ENCODE measurements at regions not wholly inside any gene's neighbourhood (a gene's known extent, or its start where the extent isn't known, plus 50 kb on each side); places are given as distances from the start of the nearest gene placed in this dataset.
A peak's percentile ranks its signal among the peaks of the same experiment; 100 is the strongest.

DNA sequence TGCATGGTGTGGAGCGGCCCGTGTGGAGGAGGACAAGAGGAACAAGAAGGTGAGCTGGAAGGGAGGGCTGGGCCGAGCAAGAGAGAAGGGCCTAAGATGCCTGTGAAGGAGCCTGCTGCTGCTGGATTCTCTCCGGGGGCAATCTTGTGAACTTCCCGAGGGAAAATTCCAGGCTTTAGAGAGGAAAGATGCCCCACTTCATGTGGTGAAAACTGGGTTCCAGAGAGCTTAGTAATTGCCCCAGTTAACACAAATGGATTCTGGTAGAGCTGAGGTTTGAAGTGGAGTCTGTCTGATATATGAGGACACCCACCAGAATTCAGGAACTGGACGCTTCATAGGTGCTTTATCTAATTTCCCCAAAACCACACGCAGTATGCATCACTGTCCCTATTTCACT, 114.1 kb upstream of the ZMIZ1 start:
- H3K9me3 Mint-ChIP-seq, result no peaks in the 10 kb centered on the region
- H3K4me1 Mint-ChIP-seq, result no peaks in the 10 kb centered on the region
- H3K27me3 Mint-ChIP-seq, result no peaks in the 10 kb centered on the region
- no peaks in the 10 kb centered on the region for H3K36me3 Mint-ChIP-seq (ENCODE audit: low read depth)
- no peak for ATAC-seq (replicated peaks)
- no peak overlapping the region for H3K4me3 Mint-ChIP-seq
- no peak overlapping the region for H3K27ac Mint-ChIP-seq

DNA sequence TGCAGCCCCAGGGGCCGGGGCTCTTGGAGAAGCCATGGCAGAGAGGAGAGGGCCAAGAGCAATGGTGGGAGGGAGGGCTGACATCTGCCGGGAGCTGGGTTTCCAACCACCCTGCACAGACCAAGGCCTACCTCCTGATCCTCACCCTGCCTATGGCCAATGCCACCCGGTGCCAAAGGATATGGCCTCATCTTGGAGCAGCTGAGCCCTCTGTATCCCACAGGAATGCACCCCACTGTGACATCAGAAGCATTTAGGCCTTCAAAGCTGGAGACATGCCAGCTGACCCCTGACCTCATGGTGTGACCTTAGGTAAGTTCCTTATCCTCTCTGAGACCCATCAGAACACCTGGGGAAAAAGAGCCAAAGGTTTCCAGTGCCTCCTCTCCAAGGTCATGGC, 113.6 kb upstream of the ZMIZ1 start:
- Mint-ChIP-seq H3K36me3 (ENCODE audit: low read depth) (no peaks in the 10 kb centered on the region), H3K4me1 (no peaks in the 10 kb centered on the region), H3K9me3 (no peaks in the 10 kb centered on the region), H3K27ac (no peak overlapping the region), H3K4me3 (no peak overlapping the region), H3K27me3 (no peaks in the 10 kb centered on the region)
- ATAC-seq (replicated peaks), result no peak

DNA sequence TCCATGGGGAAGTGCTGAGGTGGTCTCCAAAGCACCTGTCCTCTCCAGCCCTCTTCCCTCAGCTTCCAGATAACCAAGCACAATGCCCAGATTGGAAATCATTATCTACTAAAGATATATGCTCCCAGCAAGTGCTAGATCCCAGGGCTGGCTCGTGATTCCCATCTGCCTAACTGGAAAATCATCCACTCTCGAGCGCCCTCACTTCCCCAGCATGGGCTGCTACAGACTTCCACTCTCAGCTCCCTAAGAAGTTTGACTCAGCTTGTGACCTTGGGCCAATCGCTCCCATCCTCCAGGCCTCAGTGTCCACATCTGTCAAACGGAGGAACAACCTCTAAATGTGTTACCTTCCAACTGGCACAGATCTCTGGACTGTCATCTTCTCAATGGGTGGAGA, 112.4 kb upstream of the ZMIZ1 start:
- no peaks in the 10 kb centered on the region for H3K4me1 Mint-ChIP-seq
- no peak for ATAC-seq (replicated peaks)
- no peak overlapping the region for H3K27ac Mint-ChIP-seq
- no peaks in the 10 kb centered on the region for H3K9me3 Mint-ChIP-seq
- H3K4me3 Mint-ChIP-seq, result no peak overlapping the region
- no peaks in the 10 kb centered on the region for H3K27me3 Mint-ChIP-seq
- no peaks in the 10 kb centered on the region for H3K36me3 Mint-ChIP-seq (ENCODE audit: low read depth)

DNA sequence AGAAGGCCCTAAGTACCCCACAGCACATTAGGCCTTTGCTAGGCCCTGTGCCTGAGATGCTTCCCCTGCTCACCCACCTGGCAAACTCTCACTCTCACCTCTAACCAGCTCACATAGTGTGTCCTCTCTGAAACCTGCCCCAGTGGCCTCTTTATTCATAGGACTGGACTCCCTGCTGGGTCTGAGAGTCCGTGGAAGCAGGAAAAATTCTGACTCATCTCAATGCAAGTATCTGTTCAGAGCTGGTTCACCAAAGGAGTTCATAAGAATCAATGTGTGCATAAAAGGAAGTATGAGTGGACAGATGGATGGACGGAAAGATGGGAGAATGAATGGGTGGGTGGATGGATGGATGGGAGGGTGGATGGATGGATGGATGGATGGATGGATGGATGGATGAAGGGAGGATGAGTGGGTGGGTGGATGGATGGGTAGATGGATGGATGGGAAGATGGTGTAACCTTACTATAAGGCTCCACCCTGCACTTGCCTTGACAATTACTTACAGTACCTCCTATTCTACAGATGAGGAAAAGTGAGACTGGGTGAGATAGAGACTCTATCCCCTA, 111.2 kb upstream of the ZMIZ1 start:
- H3K9me3 Mint-ChIP-seq, result no peaks in the 10 kb centered on the region
- H3K27me3 Mint-ChIP-seq, result no peaks in the 10 kb centered on the region
- H3K27ac Mint-ChIP-seq, result peak overlapping the region; percentile 82
- H3K4me3 Mint-ChIP-seq, result no peak overlapping the region
- H3K36me3 Mint-ChIP-seq (ENCODE audit: low read depth), result no peaks in the 10 kb centered on the region
- H3K4me1 Mint-ChIP-seq, result no peaks in the 10 kb centered on the region
- ATAC-seq (replicated peaks), result no peak

DNA sequence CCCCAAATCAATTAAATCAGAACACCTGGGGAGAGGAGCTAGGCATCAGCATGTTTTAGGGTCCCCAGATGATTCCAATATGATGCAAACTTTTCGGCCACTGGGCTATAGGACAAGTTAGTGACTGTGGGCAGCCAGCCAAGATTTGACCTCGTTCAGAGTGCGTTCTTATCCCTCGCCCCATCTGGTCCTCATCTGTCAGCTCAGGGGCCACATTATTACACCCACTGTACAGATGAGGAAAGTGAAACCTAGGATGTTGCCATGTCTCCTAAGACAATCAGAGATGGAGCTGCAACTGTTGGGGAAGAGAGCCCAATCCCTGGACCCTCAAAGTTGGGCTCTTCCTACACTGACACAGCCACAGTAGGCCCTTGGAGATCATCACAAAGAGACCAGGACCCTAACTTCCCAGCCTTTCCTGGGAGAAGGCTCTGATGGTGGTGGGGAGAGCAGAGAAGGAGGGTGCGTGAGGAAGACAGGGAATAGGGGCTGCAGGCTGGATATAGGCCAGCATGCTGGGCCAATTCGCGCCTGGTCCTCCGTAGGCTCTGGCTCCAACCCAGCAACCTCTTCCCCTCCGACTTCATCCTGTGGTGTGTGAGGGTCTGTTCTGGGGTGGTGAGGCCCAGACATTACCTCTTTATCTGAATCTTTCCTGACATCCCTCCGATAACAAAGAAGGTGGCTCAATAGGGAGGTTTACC, 109.4 kb upstream of the ZMIZ1 start:
- H3K36me3 Mint-ChIP-seq (ENCODE audit: low read depth), result no peaks in the 10 kb centered on the region
- no peak overlapping the region for H3K27ac Mint-ChIP-seq
- H3K4me3 Mint-ChIP-seq, result no peak overlapping the region
- no peaks in the 10 kb centered on the region for H3K27me3 Mint-ChIP-seq
- ATAC-seq (replicated peaks), result no peak
- no peaks in the 10 kb centered on the region for H3K4me1 Mint-ChIP-seq
- H3K9me3 Mint-ChIP-seq, result no peaks in the 10 kb centered on the region

DNA sequence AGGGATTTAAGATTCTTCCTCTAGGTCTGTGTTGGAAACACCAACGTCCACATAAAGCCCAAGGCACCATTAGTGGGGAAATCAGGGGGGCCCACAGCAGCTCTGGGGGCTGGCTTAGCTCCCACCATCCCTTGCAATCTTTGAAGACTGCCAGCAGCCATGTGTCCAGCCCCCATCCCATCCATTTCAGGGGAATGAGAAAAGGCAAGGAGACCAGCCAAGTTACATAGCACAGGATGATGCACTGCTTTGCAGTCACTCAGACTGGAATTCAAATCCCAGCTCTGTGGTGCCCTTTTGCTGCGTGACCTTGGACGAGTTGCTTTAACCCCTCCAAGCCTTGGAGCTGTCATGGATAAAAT, 108.9 kb upstream of the ZMIZ1 start:
- no peaks in the 10 kb centered on the region for H3K27me3 Mint-ChIP-seq
- H3K9me3 Mint-ChIP-seq, result no peaks in the 10 kb centered on the region
- H3K36me3 Mint-ChIP-seq (ENCODE audit: low read depth), result no peaks in the 10 kb centered on the region
- no peaks in the 10 kb centered on the region for H3K4me1 Mint-ChIP-seq
- H3K4me3 Mint-ChIP-seq, result no peak overlapping the region
- no peak overlapping the region for H3K27ac Mint-ChIP-seq
- no peak for ATAC-seq (replicated peaks)

DNA sequence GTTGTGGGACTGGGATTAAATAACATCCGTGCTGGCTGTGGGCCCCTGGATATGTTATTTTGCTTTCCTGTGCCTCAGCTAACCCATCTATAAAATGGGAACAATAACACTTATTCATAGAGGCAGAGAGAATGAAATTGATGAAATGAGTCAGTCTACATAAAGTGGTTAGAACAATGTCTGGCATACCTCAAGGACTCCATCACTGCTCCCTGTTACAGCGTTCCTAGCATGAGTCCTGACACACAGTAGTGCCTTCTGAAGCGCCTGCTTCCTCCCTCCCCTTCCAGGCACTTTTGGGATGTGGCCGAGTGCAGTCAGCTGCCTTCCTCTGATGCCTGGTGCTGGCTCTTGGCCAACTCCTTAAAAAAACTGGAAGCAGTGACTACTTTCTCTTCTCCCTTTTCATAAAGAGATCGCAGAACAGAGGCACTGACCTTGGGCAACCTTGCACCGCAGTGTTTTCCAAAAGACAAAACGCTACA, 108.4 kb upstream of the ZMIZ1 start:
- Mint-ChIP-seq H3K9me3 (no peaks in the 10 kb centered on the region), H3K36me3 (ENCODE audit: low read depth) (no peaks in the 10 kb centered on the region), H3K4me1 (no peaks in the 10 kb centered on the region), H3K27ac (no peak overlapping the region), H3K27me3 (no peaks in the 10 kb centered on the region), H3K4me3 (no peak overlapping the region)
- ATAC-seq (replicated peaks), result peak; percentile 38

DNA sequence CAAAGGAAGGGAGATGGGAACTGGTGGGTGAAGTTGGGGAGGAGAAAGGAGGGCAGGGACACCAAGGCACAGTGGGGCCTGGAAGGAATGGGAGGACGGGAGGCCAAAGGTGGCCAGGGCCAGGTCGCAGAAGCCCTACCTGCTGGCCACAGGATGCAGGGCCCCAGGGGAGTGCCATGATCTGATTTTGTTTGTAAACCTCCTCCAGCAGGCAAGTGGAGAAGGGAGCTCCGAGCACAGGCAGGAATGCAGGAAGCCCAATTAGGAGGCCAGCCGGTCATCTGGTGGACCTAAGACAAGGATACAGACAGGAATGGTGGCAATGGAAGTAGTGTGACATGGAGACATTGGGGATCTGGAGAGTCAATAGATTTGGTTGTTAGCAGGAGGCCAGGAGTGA, 107.0 kb upstream of the ZMIZ1 start:
- Mint-ChIP-seq H3K27me3 (no peaks in the 10 kb centered on the region), H3K9me3 (no peaks in the 10 kb centered on the region), H3K36me3 (ENCODE audit: low read depth) (no peaks in the 10 kb centered on the region), H3K4me3 (no peak overlapping the region), H3K4me1 (no peaks in the 10 kb centered on the region), H3K27ac (peak overlapping the region; percentile 45)
- ATAC-seq (replicated peaks), result no peak

DNA sequence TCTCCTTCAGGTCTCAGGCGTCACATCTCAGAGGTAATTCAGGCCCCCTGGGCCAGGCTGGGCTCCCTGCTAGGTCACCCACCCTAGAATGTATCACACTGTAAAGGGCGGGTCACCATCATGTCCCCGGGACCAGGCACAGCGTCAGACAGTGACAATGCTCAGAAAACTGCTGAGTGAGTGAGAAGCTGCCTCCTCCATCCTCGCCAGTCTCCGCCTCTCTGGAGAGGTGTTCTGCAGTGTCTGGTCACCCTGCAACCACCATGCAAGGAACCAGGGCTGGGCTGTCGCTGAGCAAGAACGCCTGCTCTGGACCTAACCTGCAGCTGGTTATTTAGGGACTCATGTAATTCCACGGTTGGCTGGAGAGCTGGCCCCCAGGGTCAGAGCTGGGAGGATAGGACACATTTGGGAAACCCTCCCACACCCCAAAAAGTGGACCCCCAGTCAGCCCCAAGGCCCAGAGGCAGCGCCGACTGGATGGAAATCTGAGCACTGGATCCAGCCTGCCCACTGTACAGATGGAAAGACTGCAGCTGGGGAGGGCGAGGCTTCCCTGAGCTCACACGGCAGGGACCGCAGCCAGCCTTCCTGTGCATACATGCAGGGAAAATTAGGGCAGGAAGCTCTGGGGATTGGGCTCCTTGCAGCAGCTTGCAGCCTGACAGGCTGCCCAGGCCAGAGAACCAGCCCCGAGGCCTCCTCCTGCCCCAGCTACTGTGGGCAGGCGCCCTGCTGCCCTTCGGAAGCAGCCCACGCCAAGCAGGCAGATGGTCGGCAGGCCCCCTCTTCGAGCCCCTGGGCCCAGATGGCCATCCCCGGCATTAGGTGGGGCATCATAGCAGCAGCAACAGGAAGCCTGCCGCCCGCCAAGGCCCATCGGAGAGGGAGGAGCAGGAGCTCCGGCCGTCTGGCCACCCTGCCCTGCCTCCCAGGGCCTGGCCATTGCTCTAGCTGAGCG, 105.4 kb upstream of the ZMIZ1 start:
- Mint-ChIP-seq H3K4me3 (no peak overlapping the region), H3K27ac (no peak overlapping the region), H3K36me3 (ENCODE audit: low read depth) (no peaks in the 10 kb centered on the region), H3K4me1 (no peaks in the 10 kb centered on the region), H3K9me3 (no peaks in the 10 kb centered on the region), H3K27me3 (no peaks in the 10 kb centered on the region)
- ATAC-seq (replicated peaks), result no peak

DNA sequence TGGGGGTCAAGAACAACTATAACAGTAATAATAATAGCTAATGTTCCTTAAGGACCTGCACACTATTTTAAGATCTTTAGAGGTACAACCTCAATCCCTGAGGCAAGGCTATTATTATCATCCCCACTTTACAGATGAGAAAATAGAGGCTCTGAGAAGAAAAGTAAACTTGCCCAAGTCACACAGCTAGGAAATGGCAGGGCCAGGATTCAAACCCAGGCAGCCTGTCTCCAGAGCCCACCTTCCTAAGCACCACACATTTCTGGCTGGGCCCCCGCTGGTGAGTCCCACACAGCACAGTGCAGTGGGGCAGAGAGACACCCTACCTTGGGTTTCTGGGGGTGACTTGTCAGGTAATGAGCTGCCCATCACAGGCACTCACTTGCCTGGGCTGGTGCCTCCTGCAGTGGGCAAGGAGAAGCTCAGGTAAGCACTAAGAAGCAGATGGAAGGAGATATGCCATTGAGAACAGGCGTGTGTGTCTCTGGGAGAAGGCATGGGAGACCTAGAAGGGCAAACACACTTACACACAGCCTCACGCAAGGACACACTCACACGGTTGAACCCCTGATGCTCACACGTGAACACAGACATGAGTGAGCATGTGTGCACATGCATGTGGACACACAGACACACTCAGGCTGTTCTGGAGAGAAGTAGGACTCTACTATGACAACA, 104.4 kb upstream of the ZMIZ1 start:
- Mint-ChIP-seq H3K4me1 (no peaks in the 10 kb centered on the region), H3K36me3 (ENCODE audit: low read depth) (no peaks in the 10 kb centered on the region), H3K9me3 (no peaks in the 10 kb centered on the region), H3K27ac (no peak overlapping the region), H3K4me3 (no peak overlapping the region), H3K27me3 (no peaks in the 10 kb centered on the region)
- ATAC-seq (replicated peaks), result no peak

DNA sequence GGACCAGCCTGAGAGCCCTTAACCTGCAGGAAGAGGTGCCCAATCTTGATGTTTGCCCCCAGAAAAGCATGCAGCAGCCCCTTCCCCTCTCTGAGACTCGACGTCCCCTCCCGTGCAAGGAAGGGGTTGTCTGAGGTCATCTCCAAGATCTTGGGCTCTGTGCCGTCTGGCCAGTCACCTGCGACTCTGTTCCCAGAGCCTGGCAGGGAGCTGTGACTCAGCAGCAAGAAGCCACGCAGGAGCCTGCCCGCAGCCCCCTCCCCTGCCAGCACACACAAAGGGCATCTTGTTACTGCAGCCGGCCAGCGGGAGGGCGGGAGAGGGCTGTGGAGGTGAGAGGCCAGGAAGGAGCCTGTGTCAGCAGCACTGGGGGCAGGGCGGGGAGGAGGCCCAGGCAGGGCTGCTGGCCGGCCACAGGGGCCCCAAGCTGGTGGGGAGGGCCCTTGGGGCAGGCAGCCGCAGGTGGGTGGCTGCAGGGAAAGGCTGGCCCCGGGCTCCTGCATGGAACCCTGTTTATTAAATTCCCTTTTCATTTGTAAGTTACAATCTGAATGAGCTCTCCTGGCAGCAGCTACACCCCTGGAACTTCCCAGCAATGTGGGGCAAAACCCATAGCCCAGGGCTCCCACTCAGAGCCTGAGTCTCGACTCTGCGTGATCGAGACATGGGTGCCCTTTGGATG, 103.7 kb upstream of the ZMIZ1 start:
- Mint-ChIP-seq H3K36me3 (ENCODE audit: low read depth) (no peaks in the 10 kb centered on the region), H3K4me3 (no peak overlapping the region), H3K27me3 (no peaks in the 10 kb centered on the region), H3K27ac (no peak overlapping the region), H3K4me1 (no peaks in the 10 kb centered on the region), H3K9me3 (no peaks in the 10 kb centered on the region)
- ATAC-seq (replicated peaks), result no peak

DNA sequence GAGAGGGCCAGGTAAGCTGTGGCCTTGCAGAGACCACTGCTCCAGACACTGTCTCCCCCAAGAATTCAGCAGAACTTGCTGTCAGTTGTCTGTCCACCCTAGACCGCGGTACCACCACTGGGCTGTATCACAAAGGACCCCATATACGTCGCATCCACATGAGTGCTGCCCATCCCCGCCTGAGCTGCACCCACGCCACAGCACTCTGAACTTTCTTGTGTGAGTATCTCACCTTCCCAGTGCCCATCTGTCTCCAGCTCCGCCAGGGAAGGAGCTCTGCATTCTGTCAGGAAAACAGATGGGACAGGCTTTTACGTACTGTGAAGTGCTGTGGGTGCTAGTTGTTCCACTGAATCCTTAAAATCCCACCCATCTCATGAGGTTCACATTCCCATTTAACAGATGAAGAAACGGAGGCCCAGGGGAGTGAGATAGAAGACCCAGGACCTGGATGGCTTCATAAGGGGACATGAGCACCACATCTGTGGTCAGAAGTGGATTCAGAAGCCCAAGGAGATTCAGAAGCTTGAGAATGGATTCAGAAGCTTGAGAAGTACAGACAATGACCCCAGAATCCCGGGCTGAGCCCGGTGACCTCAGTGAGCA, 102.5 kb upstream of the ZMIZ1 start:
- Mint-ChIP-seq H3K4me3 (no peak overlapping the region), H3K4me1 (no peaks in the 10 kb centered on the region), H3K36me3 (ENCODE audit: low read depth) (no peaks in the 10 kb centered on the region), H3K27ac (no peak overlapping the region), H3K27me3 (no peaks in the 10 kb centered on the region), H3K9me3 (no peaks in the 10 kb centered on the region)
- ATAC-seq (replicated peaks), result no peak

DNA sequence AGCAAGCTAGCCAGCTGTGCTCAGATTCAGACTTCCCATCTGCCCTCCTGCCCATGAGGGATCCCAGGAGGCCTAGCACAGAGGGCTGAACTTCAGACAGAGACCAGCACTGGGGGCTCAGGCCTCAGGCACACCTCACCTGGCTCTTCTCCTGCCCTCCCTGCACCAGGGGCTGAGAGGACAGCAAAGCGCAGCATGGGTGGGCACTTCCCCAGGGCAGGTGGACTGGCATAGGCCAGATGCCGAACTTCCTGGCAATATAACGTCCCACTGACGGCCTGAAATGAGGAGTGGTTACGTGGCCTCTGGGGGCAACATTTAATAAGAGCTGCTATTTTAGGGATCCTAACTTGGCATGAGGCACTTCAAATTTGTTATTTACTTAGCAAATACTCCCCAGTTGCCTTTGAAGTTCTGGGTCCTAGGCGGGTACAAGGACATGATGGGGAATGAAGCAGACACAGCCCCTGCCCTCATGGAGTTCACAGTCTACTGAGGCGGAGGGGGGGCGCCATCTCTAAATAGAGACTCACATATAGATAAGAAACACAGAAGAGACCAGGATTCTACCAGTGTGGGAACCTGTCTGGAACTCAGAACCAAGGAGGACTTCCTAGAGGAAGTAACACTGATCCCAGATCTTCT, 101.8 kb upstream of the ZMIZ1 start:
- Mint-ChIP-seq H3K4me3 (no peak overlapping the region), H3K36me3 (ENCODE audit: low read depth) (no peaks in the 10 kb centered on the region), H3K4me1 (no peaks in the 10 kb centered on the region), H3K27ac (peak overlapping the region; percentile 12), H3K27me3 (no peaks in the 10 kb centered on the region), H3K9me3 (no peaks in the 10 kb centered on the region)
- no peak for ATAC-seq (replicated peaks)

All from activated T-helper 17 cell treated with anti-CD3 and anti-CD28 coated beads, Interleukin-2, amount 50 U/mL, for 72 hours (primary cell).